Ishikawa (cell line): ENCODE measurements at regions not wholly inside any gene's neighbourhood (a gene's known extent, or its start where the extent isn't known, plus 50 kb on each side); places are given as distances from the start of the nearest gene placed in this dataset.

Source experiments
- CEBPB ChIP-seq: IDR thresholded peaks from 2 replicates; pipeline ENCODE4 v1.6.1; 2012
- CREB1 ChIP-seq: IDR thresholded peaks from 2 replicates; pipeline ENCODE4 v1.6.1; 2012; ENCODE audit warnings: low read depth
- EGR1 ChIP-seq: IDR thresholded peaks from 2 replicates; pipeline ENCODE4 v1.6.1; 2012
- EP300 ChIP-seq: IDR thresholded peaks from 2 replicates; pipeline ENCODE4 v1.6.1; 2012; ENCODE audit warnings: borderline replicate concordance
- FOXM1 ChIP-seq: IDR thresholded peaks from 2 replicates; pipeline ENCODE4 v1.6.1; 2012; ENCODE audit warnings: low read depth, borderline replicate concordance
- NFIC ChIP-seq: IDR thresholded peaks from 2 replicates; pipeline ENCODE4 v1.6.1; 2012
- RAD21 ChIP-seq: IDR thresholded peaks from 2 replicates; pipeline ENCODE4 v1.6.1; 2012; ENCODE audit warnings: low read depth
- REST ChIP-seq: IDR thresholded peaks from 2 replicates; pipeline ENCODE4 v1.6.1; 2012; ENCODE audit warnings: low read depth, mild to moderate bottlenecking
- TAF1 ChIP-seq: IDR thresholded peaks from 2 replicates; pipeline ENCODE4 v1.6.1; 2012; ENCODE audit warnings: low read depth, mild to moderate bottlenecking
- TCF12 ChIP-seq: IDR thresholded peaks from 2 replicates; pipeline ENCODE4 v1.6.1; 2012; ENCODE audit warnings: low read depth
- TEAD4 ChIP-seq: IDR thresholded peaks from 2 replicates; pipeline ENCODE4 v1.6.1; 2012
- YY1 ChIP-seq: IDR thresholded peaks from 2 replicates; pipeline ENCODE4 v1.6.1; 2012; ENCODE audit warnings: low read depth
- ZBTB7A ChIP-seq: IDR thresholded peaks from 2 replicates; pipeline ENCODE4 v1.6.1; 2012; ENCODE audit warnings: low read depth
- TF ChIP-seq, protein P1 (sequence below): IDR thresholded peaks from 2 replicates; pipeline ENCODE4 v1.6.1; 2012
- TF ChIP-seq, protein P2 (sequence below): IDR thresholded peaks from 2 replicates; pipeline ENCODE4 v1.6.1; 2012

GRCh38 chr2:216996279-216996845 lies 136.5 kb upstream of the TNP1 start:
- TF ChIP-seq RAD21 (no peak), CEBPB (no peak), REST (no peak), TAF1 (no peak), ZBTB7A (no peak), EP300 (no peak), TCF12 (no peak), NFIC (no peak), FOXM1 (no peak), YY1 (no peak), CREB1 (no peak), EGR1 (no peak), TEAD4 (no peak)
- TF ChIP-seq, protein P1, sequence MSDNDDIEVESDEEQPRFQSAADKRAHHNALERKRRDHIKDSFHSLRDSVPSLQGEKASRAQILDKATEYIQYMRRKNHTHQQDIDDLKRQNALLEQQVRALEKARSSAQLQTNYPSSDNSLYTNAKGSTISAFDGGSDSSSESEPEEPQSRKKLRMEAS: no peak
- TF ChIP-seq, protein P2, sequence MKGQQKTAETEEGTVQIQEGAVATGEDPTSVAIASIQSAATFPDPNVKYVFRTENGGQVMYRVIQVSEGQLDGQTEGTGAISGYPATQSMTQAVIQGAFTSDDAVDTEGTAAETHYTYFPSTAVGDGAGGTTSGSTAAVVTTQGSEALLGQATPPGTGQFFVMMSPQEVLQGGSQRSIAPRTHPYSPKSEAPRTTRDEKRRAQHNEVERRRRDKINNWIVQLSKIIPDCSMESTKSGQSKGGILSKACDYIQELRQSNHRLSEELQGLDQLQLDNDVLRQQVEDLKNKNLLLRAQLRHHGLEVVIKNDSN: no peak

DNA sequence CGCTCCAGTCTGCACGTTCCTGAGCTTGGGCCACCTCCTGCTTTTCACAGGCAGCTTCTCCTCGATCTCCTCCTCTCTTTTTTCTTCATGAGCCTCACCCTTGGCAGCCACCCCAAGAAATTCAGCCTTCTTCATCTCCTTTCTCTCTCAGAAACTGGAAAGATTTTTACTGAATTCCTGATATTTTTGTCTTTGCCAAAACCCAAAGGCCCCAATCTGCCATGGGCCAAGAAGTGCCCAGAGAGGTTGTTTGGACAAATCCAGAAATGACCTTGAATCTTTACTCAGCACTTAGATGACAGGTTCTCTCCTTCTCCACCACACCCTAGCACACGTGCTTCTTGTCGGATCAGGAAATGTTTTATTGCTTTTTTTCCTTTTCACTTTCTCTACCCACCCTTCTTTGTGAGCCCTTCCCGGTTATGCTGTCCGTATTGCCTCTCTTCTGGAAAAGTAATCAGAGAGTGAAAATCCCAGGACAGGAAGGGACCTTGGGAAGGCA lies 134.5 kb upstream of the TNP1 start:
- TF ChIP-seq NFIC: no peak
- TF ChIP-seq TEAD4: no peak
- TF ChIP-seq, protein P2: no peak
- TF ChIP-seq REST: no peak
- TF ChIP-seq, protein P1: no peak
- no peak for TF ChIP-seq ZBTB7A
- TF ChIP-seq TAF1: no peak
- no peak for TF ChIP-seq TCF12
- no peak for TF ChIP-seq CREB1

DNA sequence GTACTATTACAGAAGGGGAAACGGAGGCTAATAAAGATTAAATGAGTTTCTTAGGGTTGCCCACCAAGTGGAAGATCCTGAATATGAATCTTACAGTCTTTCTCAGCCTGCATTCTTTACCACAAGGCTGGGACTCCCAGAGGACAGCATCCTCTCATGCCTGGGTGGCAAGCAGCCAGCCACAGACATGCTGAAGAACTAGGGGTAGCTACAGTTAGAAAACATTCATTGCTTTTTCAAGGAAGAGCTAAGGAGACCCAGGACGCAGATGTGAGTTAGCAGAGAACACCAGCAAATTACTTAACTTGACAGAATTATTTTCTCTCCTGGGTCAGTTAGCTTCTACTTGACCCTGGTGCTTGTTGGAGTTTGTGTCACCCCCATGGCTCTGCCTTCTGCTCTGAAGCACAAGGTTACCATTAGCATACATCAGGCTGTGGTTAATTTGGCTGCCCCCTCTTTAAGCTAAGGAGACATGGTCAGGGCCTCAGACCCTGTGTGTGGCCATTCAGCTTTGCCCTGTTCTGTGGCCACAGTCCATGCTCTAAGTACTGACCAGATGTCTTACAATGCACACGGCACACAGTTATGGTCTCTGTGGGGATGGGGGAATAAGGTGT lies 132.3 kb upstream of the TNP1 start:
- TF ChIP-seq TCF12: no peak
- no peak for TF ChIP-seq EP300
- no peak for TF ChIP-seq NFIC
- TF ChIP-seq YY1: no peak
- TF ChIP-seq RAD21: no peak
- TF ChIP-seq FOXM1: no peak
- TF ChIP-seq, protein P1: no peak
- no peak for TF ChIP-seq TEAD4
- TF ChIP-seq TAF1: no peak
- TF ChIP-seq EGR1: no peak
- no peak for TF ChIP-seq ZBTB7A
- no peak for TF ChIP-seq CEBPB
- no peak for TF ChIP-seq CREB1
- no peak for TF ChIP-seq REST
- TF ChIP-seq, protein P2: no peak
